ENCODE measurements at regions not wholly inside any gene's neighbourhood (a gene's known extent, or its start where the extent isn't known, plus 50 kb on each side); places are given as distances from the start of the nearest gene placed in this dataset.

DNA sequence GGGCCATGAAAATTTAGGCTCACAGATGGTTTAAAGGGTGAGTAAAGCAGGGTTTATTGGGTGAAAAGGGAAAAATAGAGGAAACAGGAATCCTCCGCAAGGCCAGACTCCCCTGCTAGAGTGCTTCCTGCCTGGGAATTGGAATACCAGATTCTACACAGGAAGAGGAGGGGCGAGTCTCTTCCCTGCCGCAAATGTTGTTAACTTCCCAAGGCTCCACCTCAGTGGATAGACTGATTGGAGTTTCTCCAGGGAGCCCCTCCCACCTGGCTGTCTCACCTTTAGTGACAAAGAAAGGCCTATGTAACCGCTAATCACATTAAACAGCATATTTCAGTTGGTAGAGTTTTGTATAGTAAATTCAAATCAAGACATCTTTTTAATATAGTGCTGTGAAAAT lies 1450.1 kb downstream of the KCNT2 start:
- no peak for DNase-seq (ENCODE audit: insufficient read length, low spot score)
- no peak for FAIRE-seq

DNA sequence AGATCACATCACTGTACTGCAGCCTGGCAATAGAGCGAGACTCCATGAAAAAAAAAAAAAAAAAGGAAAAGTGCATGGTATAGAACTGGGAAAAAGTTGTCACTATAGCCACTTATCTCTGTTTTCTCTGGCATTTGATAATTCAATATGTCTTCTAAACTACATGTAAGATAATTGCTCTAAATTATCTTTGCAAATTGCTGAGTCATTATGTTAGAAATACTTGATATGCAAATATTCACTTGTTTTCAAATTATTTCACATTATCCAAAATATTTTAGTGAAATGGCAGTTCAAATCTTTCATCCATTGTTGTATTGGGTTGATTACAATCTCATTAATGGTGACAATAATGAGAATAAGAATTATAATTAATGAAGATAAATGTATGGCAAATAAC lies 1455.1 kb downstream of the KCNT2 start:
- no peak for FAIRE-seq

GRCh38 chr1:195150768-195151167 lies 1457.5 kb downstream of the KCNT2 start:
- DNase-seq (ENCODE audit: insufficient read length, low spot score) = no peak
- FAIRE-seq = no peak

More for the DNA sequence above, 1455.1 kb downstream of the KCNT2 start:
- DNase-seq (ENCODE audit: insufficient read length, low spot score) = no peak

DNA sequence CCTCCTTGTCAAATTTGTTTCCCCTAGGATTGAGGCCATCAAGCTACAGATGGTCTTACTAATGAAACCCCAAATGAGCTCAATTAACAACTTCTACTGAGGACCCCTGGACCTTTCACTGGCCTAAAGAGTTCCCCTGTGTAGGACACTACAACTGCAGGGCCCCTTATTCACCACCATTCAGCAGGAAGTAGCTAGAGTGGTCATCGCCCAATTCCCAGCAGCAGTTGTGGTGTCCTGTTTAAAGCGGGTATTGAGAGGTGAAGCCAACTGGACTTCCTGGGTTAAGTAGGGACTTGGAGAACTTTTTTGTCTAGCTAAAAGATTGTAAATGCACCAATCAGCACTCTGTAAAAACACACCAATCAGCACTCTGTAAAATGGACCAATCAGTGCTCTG lies 1466.9 kb downstream of the KCNT2 start:
- FAIRE-seq (no peak), DNase-seq (ENCODE audit: insufficient read length, low spot score) (no peak)

DNA sequence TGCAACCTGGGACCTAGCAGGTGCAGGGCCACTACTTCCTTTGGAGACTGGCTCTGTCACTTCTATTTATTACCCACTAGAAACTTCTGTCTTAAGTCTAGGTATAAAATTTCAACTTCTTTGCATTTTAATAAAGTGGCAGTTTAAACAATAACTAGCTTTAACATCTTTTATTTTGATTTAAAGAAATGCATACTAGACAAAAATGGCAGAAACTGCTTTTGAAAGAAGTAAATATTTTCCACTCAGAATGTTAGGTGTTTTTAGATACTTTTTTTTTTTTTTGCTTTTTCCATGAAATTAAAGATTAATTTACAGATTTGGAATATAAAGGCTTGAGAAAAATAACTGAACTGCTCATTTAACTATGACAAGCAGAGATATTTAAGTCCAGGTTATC lies 1477.6 kb downstream of the KCNT2 start:
- no peak for DNase-seq (ENCODE audit: insufficient read length, low spot score)
- no peak for FAIRE-seq

- DNase-seq (ENCODE audit: insufficient read length, low spot score) = no peak
- no peak for FAIRE-seq
These were observed 1485.7 kb downstream of the KCNT2 start for GRCh38 chr1:195122497-195122896.

GRCh38 chr1:195113471-195113870 lies 1494.8 kb downstream of the KCNT2 start:
- no peak for DNase-seq (ENCODE audit: insufficient read length, low spot score)

GRCh38 chr1:195105773-195106172 lies 1502.5 kb downstream of the KCNT2 start:
- no peak for FAIRE-seq
- no peak for DNase-seq (ENCODE audit: insufficient read length, low spot score)

More at GRCh38 chr1:195113471-195113870, 1494.8 kb downstream of the KCNT2 start:
- no peak for FAIRE-seq

- DNase-seq (ENCODE audit: insufficient read length, low spot score) (no peak), FAIRE-seq (no peak)
These were observed 1503.0 kb downstream of the KCNT2 start for GRCh38 chr1:195105281-195105680.

DNA sequence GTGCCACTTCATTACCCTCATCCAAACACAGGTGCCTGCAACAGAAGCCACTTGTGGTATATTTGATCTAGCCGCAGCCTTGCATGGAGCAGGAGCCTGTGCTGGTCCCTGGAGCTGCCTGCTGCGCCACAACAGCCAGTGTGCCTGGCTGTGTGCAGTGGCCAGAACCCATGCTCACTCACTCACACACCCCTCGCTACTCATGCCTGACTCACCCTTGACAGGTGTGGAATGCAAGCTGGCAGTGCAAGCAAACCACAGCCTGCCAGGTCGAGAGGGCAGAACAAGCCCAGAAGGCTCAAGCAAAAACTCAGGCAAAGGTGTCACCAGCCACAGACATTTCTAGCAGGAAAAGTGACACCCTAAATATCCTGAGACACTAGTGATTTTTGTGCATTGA lies 1510.9 kb downstream of the KCNT2 start:
- FAIRE-seq (no peak), DNase-seq (ENCODE audit: insufficient read length, low spot score) (no peak)

DNA sequence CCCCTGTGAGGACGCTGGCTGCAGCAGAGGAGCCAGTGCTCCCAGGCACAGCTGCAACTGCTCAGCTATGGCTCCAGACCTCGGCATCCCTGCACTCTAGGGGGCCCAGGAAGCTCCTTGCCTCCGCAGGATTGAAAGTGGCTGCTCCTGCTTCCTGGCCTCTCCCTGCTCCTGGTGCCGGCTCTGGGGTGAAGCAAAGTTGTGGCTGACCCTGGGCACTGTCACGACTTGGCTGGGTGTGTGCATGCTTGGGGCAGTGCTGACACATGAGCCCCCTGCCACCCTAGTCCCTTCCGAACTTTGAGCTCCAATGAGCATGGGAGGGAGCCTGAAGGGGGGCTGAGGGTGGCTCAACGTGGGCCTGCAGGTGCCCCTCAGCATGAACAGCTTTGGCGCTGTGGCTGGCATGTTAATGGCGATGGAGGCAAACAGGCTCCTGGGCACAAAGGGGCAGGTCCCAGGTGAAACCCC lies 1512.2 kb downstream of the KCNT2 start:
- DNase-seq (ENCODE audit: insufficient read length, low spot score) = no peak
- FAIRE-seq = no peak

- no peak for DNase-seq (ENCODE audit: insufficient read length, low spot score)
- no peak for FAIRE-seq
These were observed 1523.0 kb downstream of the KCNT2 start for GRCh38 chr1:195085196-195085595.

GRCh38 chr1:195082183-195082582 lies 1526.1 kb downstream of the KCNT2 start:
- FAIRE-seq (no peak), DNase-seq (ENCODE audit: insufficient read length, low spot score) (no peak)

GRCh38 chr1:195076682-195077081 lies 1531.6 kb downstream of the KCNT2 start:
- DNase-seq (ENCODE audit: insufficient read length, low spot score) (no peak), FAIRE-seq (no peak)

DNA sequence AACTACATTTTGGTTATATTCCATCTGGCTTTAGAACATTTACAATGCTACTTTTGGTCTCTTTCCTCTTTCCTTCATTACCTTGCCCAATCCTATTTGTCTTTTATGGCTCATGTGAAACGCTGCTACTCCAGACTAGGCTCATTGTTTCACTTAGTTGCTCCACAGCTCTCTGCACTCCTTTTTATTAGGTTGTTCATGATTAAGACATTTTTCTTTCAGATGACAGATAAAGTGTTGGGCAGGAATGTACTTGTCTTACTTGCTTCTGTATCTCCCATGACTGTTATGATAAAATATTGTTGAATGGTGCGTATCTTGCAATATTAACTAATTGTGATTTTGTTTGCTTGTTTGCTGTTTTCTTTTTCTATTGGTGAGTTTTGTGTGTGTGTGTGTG lies 1532.3 kb downstream of the KCNT2 start:
- DNase-seq (ENCODE audit: insufficient read length, low spot score) = no peak
- FAIRE-seq = no peak

DNA sequence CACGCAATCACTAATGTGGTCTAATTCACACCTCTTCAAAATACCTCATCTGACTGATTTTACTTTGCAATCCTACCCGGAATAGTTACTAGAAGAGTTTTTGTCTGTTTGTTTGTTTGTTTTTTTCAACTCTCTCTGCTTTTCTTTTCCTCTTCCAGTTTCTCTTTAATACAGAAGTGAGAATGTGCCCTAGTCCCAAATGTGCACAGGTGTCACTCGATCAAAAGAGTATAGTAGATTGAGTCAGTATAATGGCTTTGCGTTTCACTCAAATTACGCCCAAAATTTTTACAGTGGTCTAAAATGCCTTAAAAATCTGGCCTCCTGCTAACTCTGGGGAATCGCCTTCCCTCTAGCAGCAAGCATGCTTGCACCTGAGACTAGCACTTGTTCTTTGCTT lies 1536.8 kb downstream of the KCNT2 start:
- DNase-seq (ENCODE audit: insufficient read length, low spot score) = no peak
- FAIRE-seq = no peak

DNA sequence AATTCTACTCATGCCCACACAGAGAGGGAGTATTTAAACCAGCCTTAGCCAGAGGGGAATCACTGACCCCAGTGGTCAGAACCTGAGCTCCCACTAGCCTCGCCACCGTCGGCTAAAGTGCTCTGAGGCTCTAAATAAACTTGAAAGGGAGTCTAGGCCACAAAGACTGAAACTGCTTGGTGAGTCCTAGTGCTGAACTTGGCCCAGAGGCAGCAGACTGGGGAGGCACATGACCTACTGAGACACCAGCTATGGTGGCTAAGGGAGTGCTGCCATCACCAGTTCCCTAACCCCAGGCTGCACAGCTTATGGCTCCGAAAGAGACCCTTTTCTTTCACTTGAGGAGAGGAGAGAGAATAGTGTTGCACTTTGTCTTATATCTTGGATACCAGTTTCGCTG lies 1542.8 kb downstream of the KCNT2 start:
- no peak for DNase-seq (ENCODE audit: insufficient read length, low spot score)
- FAIRE-seq = no peak

DNA sequence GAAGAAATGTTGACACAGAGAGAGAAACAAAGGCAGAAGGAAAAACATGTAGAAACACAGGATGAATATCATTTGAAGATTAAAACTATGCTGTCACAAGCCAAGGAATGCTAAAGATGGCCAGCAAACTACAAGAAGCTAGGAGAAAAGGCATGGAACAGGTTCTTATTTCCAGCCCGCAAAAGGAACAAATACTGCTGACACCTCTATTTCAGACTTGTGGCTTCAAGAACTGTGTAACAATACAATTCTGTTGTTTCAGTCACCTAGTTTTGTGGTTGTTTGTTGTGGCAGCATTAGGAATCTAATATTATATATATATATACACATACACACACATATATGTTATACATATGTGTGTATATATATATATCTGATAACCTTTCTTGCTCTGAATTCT lies 1543.9 kb downstream of the KCNT2 start:
- DNase-seq (ENCODE audit: insufficient read length, low spot score) (no peak), FAIRE-seq (no peak)

GRCh38 chr1:195054217-195054687 lies 1554.0 kb downstream of the KCNT2 start:
- no peak for DNase-seq (ENCODE audit: insufficient read length, low spot score)
- FAIRE-seq = no peak

- FAIRE-seq (no peak), DNase-seq (ENCODE audit: insufficient read length, low spot score) (no peak)
These were observed 1554.8 kb downstream of the KCNT2 start for GRCh38 chr1:195053478-195053877.

DNA sequence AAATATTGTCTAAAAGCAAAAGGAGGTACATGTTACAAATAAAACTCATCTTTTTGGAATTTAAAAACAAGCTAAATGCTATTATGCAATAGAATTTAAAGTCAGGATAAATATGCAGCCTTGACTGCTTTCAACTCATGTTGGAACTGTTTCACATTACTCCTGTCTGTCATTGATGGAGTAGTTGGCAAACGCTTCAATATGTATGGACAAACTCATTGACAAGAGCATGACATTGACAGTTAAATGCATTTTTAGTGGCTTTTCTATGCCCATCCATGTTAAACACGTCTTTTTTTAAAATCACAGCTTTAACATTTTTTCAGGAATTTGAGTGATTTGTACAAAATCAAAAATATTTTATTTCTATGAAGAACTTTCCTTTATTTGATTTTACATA lies 1560.5 kb downstream of the KCNT2 start:
- DNase-seq (ENCODE audit: insufficient read length, low spot score) = no peak
- FAIRE-seq = no peak

- no peak for DNase-seq (ENCODE audit: insufficient read length, low spot score)
- no peak for FAIRE-seq
These were observed 1563.2 kb downstream of the KCNT2 start for GRCh38 chr1:195045072-195045471.

- no peak for FAIRE-seq
- no peak for DNase-seq (ENCODE audit: insufficient read length, low spot score)
These were observed 1577.4 kb downstream of the KCNT2 start for GRCh38 chr1:195030793-195031192.

Measured in GM19239 (cell line).